Ishikawa (cell line): ENCODE measurements at regions not wholly inside any gene's neighbourhood (a gene's known extent, or its start where the extent isn't known, plus 50 kb on each side); places are given as distances from the start of the nearest gene placed in this dataset.

Source experiments
- CEBPB ChIP-seq: IDR thresholded peaks from 2 replicates; pipeline ENCODE4 v1.6.1; 2012
- EGR1 ChIP-seq: IDR thresholded peaks from 2 replicates; pipeline ENCODE4 v1.6.1; 2012
- EP300 ChIP-seq: IDR thresholded peaks from 2 replicates; pipeline ENCODE4 v1.6.1; 2012; ENCODE audit warnings: borderline replicate concordance
- FOXM1 ChIP-seq: IDR thresholded peaks from 2 replicates; pipeline ENCODE4 v1.6.1; 2012; ENCODE audit warnings: low read depth, borderline replicate concordance
- NFIC ChIP-seq: IDR thresholded peaks from 2 replicates; pipeline ENCODE4 v1.6.1; 2012
- RAD21 ChIP-seq: IDR thresholded peaks from 2 replicates; pipeline ENCODE4 v1.6.1; 2012; ENCODE audit warnings: low read depth
- TAF1 ChIP-seq: IDR thresholded peaks from 2 replicates; pipeline ENCODE4 v1.6.1; 2012; ENCODE audit warnings: low read depth, mild to moderate bottlenecking
- TCF12 ChIP-seq: IDR thresholded peaks from 2 replicates; pipeline ENCODE4 v1.6.1; 2012; ENCODE audit warnings: low read depth
- TEAD4 ChIP-seq: IDR thresholded peaks from 2 replicates; pipeline ENCODE4 v1.6.1; 2012
- YY1 ChIP-seq: IDR thresholded peaks from 2 replicates; pipeline ENCODE4 v1.6.1; 2012; ENCODE audit warnings: low read depth
- ZBTB7A ChIP-seq: IDR thresholded peaks from 2 replicates; pipeline ENCODE4 v1.6.1; 2012; ENCODE audit warnings: low read depth
- TF ChIP-seq, protein P1 (sequence below): IDR thresholded peaks from 2 replicates; pipeline ENCODE4 v1.6.1; 2012; ENCODE audit warnings: low read depth, mild to moderate bottlenecking
- TF ChIP-seq, protein P2 (sequence below): IDR thresholded peaks from 2 replicates; pipeline ENCODE4 v1.6.1; 2012
- TF ChIP-seq, protein P3 (sequence below): IDR thresholded peaks from 2 replicates; pipeline ENCODE4 v1.6.1; 2012

DNA sequence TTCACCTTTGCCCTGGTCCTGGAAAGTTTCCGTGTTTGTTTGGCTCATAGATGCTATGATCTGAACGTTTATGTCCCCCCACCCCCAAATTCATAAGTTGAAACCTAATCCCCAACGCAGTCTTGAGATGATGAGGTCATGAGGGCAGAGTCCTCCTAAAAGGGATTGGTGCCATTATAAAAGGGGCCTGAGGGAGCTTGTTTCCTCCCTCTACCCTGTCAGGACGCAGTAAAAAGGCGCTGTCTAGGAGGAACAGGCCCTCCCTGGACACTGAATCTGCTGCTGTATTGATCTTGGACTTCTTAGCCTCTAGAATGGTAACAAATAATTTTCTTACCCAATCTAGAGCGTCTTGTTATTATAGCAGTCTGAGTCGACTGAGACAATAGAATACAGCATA lies 2190.6 kb upstream of the TENM3 start:
- TF ChIP-seq RAD21 (no peak), CEBPB (no peak), ZBTB7A (no peak), TEAD4 (no peak)

DNA sequence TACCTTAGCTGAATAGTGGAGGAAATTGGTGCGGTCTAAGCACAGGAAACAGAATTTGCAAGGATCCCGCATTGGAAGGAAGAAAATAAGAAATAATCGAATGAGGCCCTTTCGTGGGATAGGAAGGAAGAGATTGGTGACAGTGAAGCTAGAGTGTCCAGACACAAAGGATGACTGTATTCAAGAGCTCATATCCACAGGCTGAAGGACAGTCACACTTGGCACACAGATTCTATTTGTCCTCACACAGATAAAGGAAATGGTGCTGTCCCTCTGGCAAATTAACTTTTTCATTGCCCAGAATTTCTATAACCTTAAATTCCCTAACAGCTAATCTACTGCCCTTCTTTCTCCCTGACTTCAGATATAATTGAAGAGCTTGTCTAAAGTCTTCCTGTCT lies 2188.9 kb upstream of the TENM3 start:
- TF ChIP-seq TAF1, result no peak
- no peak for TF ChIP-seq RAD21
- TF ChIP-seq, protein P1, sequence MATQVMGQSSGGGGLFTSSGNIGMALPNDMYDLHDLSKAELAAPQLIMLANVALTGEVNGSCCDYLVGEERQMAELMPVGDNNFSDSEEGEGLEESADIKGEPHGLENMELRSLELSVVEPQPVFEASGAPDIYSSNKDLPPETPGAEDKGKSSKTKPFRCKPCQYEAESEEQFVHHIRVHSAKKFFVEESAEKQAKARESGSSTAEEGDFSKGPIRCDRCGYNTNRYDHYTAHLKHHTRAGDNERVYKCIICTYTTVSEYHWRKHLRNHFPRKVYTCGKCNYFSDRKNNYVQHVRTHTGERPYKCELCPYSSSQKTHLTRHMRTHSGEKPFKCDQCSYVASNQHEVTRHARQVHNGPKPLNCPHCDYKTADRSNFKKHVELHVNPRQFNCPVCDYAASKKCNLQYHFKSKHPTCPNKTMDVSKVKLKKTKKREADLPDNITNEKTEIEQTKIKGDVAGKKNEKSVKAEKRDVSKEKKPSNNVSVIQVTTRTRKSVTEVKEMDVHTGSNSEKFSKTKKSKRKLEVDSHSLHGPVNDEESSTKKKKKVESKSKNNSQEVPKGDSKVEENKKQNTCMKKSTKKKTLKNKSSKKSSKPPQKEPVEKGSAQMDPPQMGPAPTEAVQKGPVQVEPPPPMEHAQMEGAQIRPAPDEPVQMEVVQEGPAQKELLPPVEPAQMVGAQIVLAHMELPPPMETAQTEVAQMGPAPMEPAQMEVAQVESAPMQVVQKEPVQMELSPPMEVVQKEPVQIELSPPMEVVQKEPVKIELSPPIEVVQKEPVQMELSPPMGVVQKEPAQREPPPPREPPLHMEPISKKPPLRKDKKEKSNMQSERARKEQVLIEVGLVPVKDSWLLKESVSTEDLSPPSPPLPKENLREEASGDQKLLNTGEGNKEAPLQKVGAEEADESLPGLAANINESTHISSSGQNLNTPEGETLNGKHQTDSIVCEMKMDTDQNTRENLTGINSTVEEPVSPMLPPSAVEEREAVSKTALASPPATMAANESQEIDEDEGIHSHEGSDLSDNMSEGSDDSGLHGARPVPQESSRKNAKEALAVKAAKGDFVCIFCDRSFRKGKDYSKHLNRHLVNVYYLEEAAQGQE, result no peak
- no peak for TF ChIP-seq NFIC
- TF ChIP-seq, protein P2, sequence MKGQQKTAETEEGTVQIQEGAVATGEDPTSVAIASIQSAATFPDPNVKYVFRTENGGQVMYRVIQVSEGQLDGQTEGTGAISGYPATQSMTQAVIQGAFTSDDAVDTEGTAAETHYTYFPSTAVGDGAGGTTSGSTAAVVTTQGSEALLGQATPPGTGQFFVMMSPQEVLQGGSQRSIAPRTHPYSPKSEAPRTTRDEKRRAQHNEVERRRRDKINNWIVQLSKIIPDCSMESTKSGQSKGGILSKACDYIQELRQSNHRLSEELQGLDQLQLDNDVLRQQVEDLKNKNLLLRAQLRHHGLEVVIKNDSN, result no peak
- TF ChIP-seq, protein P3, sequence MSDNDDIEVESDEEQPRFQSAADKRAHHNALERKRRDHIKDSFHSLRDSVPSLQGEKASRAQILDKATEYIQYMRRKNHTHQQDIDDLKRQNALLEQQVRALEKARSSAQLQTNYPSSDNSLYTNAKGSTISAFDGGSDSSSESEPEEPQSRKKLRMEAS, result no peak

DNA sequence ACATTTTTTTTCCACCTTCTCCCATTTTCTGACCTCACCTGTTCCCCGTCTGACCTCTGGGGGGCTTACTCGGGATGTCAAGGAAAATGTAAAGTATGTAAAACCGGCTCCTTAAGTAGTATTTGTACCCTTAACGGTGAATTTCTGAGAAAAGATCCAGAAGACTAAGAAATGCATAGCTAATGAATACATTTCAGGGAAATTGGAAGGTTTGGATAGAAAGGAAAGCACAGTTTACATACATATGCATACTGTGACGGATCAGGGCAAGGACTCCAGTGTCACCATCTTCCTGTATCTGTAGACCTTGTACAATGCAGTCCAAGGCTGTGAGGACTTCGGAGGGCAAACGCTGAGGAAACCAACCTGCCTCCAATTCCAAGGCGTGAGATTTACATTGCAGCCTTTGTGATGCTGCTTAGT lies 2185.9 kb upstream of the TENM3 start:
- TF ChIP-seq EGR1 (no peak), FOXM1 (no peak), NFIC (no peak), ZBTB7A (no peak), TCF12 (no peak), YY1 (no peak), TEAD4 (no peak), EP300 (no peak)
- TF ChIP-seq, protein P1, result no peak

DNA sequence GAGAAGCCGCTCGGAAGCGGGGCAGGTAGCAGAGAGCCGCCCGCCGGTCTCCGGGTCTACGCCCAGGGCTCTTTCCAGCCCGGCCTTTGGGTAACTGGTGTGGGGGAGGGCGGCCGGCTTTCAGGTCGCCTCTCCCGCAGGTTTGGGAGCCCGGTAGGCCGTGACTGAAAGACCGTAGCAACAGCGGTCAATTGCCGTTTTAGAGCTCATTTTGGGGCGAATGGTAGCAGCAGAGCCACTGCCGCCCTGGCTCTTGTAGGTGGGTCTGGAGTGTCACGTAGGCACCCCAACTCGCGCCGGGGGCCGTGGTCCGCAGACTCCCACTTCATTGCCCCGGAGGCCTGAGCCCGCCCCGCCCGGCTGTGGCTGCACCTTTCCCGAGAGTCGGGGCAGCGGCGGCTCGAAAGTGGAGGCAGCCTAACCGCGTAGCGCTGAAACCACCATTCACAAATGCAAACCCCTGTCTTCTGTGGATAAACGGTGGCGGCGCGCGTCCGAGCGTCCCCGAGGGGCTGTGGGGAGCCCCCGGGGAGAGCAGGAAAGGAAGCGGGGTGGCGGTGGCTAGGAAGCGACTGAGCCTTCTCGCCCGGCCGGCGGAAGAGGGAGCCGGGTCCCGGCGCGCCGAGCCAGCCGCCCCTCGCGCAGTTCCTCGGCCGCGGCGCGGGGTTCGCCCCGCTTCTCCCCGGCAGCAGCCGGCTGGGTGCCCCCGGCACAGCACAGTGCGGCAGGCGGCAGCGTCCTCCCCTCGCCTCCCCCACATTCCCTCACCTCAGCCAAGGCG lies 2185.1 kb upstream of the TENM3 start:
- TF ChIP-seq YY1 (no peak), ZBTB7A (0 out of 2 replicates have a peak, but pooled peaks have one; percentile 34)

DNA sequence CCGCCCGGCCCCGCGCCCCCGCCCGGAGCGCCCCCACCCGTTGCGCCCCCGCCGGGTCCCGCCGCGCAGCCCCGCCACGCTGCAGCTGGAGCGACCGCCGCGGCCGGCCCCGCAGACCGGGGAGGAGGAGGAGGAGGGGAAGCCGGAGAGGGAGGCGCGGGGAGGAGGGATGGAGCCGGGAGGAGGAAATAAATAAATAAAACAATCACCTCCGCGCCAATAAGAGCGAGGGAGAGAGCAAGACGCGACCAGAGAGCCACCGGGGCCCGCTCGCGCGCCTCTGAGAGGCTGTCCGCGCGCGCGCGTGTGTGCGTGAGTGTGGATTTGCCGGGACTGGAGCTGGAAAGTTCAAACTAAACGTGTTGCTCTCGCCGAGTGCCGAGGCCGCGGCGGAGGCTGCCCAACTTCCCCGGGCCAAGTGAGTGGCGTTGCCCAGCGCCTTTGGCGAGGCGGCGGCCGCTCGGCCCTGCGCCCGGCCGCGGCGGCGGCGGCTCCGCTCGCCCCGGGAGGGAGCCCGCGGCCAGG lies 2184.4 kb upstream of the TENM3 start:
- TF ChIP-seq, protein P3, result peak; percentile 42; the same call in 1 of the 2 replicates
- TF ChIP-seq, protein P2, result no peak

DNA sequence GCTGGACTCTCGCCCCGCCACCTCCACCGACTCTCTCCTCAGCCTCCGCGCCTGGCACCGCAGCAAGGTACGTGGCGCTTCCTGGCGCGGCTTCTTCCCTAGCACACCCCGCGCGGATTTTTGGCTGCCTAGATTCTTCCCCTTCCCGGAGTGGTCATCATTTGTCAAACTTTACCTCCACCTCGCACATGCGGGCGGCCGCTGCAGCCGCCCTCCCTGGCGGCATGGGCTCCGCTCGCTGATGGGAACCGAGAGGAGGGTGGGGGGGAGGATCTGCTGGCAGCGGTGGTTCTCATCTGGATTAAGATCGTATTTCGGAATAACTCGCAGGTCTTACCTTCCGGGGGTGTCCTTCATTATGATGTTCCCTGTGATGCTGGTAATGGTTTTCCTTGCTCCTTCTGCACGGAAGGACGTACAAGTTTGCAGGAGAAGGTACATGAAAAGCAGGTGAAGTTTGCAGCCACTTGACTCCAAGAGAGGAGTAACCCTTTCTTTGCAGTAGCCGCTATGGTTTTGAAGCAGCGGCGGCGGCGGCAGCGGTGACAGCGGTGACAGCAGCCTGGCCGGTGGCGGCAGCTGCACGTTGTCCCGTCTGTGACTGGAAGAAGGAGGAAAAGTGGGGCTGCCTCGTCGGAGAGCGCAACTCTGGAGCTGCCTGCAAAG lies 2183.9 kb upstream of the TENM3 start:
- no peak for TF ChIP-seq RAD21
- TF ChIP-seq, protein P3, result peak; percentile 15; the same call in 1 of the 2 replicates
